Panc1 (cell line): ENCODE measurements at regions not wholly inside any gene's neighbourhood (a gene's known extent, or its start where the extent isn't known, plus 50 kb on each side); places are given as distances from the start of the nearest gene placed in this dataset.

Experiments
- ATAC-seq: fragments of 200-7000 bp; cut with Tn5 transposase; 2 replicates; pipeline ENCODE4 v1.9.1; 2020; ENCODE audit warnings: mild to moderate bottlenecking, moderate library complexity
- BruUV-seq: library from RNA; stranded (reverse); fragments of 400-500 nt; replicated peaks from 2 replicates; lab custom pipeline; 2021; lab: Mats Ljungman, UMichigan
- CTCF ChIA-PET: fragments of 300-600 bp; sonication (Branson Sonifier 250); formaldehyde crosslinking; loops from one replicate; lab custom pipeline; 2022; ENCODE audit warnings: antibody characterized with exemption; lab: Charles Lee
- POLR2A ChIA-PET: fragments of 300-600 bp; sonication (Branson Sonifier 250); formaldehyde crosslinking; loops from one replicate; lab custom pipeline; 2022; ENCODE audit warnings: antibody characterized with exemption; lab: Charles Lee
- DNase-seq: peaks from one replicate; pipeline ENCODE4 v3.0.0-alpha.2; 2010; ENCODE audit warnings: low read depth, low spot score
- H3K27ac ChIP-seq: 2 replicates; pipeline ENCODE4 v1.5.1; 2011; ENCODE audit warnings: mild to moderate bottlenecking, low read length, inconsistent platforms
- H3K27me3 ChIP-seq: fragments of 200-500 bp; sonication (Bioruptor generic); 2 replicates; pipeline ENCODE4 v1.6.0; 2014; ENCODE audit warnings: low read length, inconsistent platforms; ENCODE audit not compliant: control insufficient read depth, insufficient read depth
- H3K36me3 ChIP-seq: fragments of 200-500 bp; sonication (Bioruptor generic); 2 replicates; pipeline ENCODE4 v1.5.1; 2014; ENCODE audit warnings: inconsistent platforms, mild to moderate bottlenecking, low read length, moderate library complexity; ENCODE audit not compliant: control insufficient read depth, insufficient read depth
- H3K4me1 ChIP-seq: 2 replicates; pipeline ENCODE4 v1.5.1; 2011; ENCODE audit warnings: inconsistent platforms, mild to moderate bottlenecking, low read length, moderate library complexity; ENCODE audit not compliant: control insufficient read depth, insufficient read depth
- H3K4me3 ChIP-seq, 2 experiments: 2 replicates each; pipeline ENCODE4 v1.5.1; 2011 to 2012; ENCODE audit warnings: low read depth in 2 of 2, low read length in 2 of 2, mild to moderate bottlenecking in 2 of 2, inconsistent platforms in 1 of 2, moderate library complexity in 1 of 2
- H3K9me3 ChIP-seq: fragments of 200-500 bp; sonication (Bioruptor generic); 2 replicates; pipeline ENCODE4 v1.5.1; 2014; ENCODE audit warnings: low read depth, mild to moderate bottlenecking, inconsistent platforms, low read length, moderate library complexity; ENCODE audit not compliant: control insufficient read depth, insufficient read depth
- POLR2AphosphoS5 ChIP-seq: IDR thresholded peaks from 2 replicates; pipeline ENCODE4 v1.6.1; 2012; ENCODE audit warnings: mild to moderate bottlenecking, low read depth, low read length, moderate library complexity
- REST ChIP-seq, 2 experiments: IDR thresholded peaks; 2 replicates each; pipeline ENCODE4 v1.6.1; 2011 to 2012; ENCODE audit warnings: low read depth in 2 of 2, control low read depth in 1 of 2, low read length in 1 of 2, mild to moderate bottlenecking in 1 of 2, moderate library complexity in 1 of 2; ENCODE audit not compliant: insufficient read depth in 1 of 2
- SIN3A ChIP-seq: IDR thresholded peaks from 2 replicates; pipeline ENCODE4 v1.6.1; 2012; ENCODE audit warnings: low read depth, mild to moderate bottlenecking, low read length, moderate library complexity, borderline replicate concordance; ENCODE audit not compliant: insufficient read depth
- TCF7L2 ChIP-seq: IDR thresholded peaks from 2 replicates; pipeline ENCODE4 v1.6.1; 2011; ENCODE audit warnings: mild to moderate bottlenecking, low read depth, low read length, inconsistent platforms
- in situ Hi-C: cut with HindIII; loops from 2 replicates; pipeline ENCODE4 v1.10.0; 2016; ENCODE audit warnings: low sequenced_read_pairs, low pct_unique_long_range_greater_than_20kb
- intact Hi-C: fragments of 100-400 bp; cut with micrococcal nuclease; formaldehyde crosslinking; loops from one replicate; pipeline ENCODE4 v1.10.0; 2022; ENCODE audit not compliant: unreplicated experiment
- TF ChIP-seq, protein P1 (sequence below): fragments of 450-650 bp; IDR thresholded peaks from 2 replicates; pipeline ENCODE4 v1.5.1; 2017; ENCODE audit warnings: mild to moderate bottlenecking

GRCh38 chr6:148110925-148111324 lies 231.7 kb upstream of the SASH1 start:
- CTCF ChIA-PET = no interaction called here
- no peak overlapping the region for H3K27ac ChIP-seq
- in situ Hi-C loops = no loop called here
- intact Hi-C loops = no loop called here
- ATAC-seq = no peak
- no peak for DNase-seq
- H3K9me3 ChIP-seq = no peaks in the 10 kb centered on the region
- no TSS peak for BruUV-seq
- POLR2A ChIA-PET = no interaction called here
- TF ChIP-seq, protein P1, sequence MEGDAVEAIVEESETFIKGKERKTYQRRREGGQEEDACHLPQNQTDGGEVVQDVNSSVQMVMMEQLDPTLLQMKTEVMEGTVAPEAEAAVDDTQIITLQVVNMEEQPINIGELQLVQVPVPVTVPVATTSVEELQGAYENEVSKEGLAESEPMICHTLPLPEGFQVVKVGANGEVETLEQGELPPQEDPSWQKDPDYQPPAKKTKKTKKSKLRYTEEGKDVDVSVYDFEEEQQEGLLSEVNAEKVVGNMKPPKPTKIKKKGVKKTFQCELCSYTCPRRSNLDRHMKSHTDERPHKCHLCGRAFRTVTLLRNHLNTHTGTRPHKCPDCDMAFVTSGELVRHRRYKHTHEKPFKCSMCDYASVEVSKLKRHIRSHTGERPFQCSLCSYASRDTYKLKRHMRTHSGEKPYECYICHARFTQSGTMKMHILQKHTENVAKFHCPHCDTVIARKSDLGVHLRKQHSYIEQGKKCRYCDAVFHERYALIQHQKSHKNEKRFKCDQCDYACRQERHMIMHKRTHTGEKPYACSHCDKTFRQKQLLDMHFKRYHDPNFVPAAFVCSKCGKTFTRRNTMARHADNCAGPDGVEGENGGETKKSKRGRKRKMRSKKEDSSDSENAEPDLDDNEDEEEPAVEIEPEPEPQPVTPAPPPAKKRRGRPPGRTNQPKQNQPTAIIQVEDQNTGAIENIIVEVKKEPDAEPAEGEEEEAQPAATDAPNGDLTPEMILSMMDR = no peak
- TF ChIP-seq REST (IDR thresholded peaks at IDR 0.05; ENCODE audit: insufficient read depth in 1 of 2, low read depth in 2 of 2, low read length in 1 of 2) (no peak), TCF7L2 (no peak), POLR2AphosphoS5 (no peak), SIN3A (no peak)
- H3K4me1 ChIP-seq = no peaks in the 10 kb centered on the region
- H3K36me3 ChIP-seq = no peaks in the 10 kb centered on the region
- no peak overlapping the region for H3K4me3 ChIP-seq
- no peaks in the 10 kb centered on the region for H3K27me3 ChIP-seq

DNA sequence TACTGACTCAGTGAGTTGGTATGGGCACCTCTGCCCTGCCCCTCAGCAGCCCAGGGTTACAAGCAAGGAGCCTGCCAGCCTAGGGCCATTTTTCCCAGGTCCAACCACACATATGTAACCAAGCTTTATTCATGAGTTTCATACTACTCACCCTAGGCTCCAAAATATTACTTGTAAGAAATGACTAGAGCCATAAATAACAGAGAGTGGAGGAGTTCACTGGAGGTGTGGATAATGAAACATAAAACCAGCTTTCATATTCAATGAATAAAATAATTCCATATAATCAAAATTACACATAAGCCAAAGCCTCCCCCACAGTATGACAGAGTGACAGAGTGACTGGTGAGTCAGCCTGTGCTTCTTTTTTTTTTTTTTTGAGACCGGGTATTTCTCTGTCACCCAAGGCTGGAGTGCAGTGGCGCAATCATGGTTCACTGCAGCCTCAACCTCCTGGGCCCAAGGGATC lies 229.8 kb upstream of the SASH1 start:
- BruUV-seq = no TSS peak
- POLR2A ChIA-PET = no interaction called here
- ATAC-seq = no peak
- DNase-seq = no peak
- Histone ChIP-seq H3K27me3 (no peaks in the 10 kb centered on the region), H3K27ac (no peak overlapping the region), H3K9me3 (no peaks in the 10 kb centered on the region), H3K4me3 (no peak overlapping the region), H3K36me3 (no peaks in the 10 kb centered on the region), H3K4me1 (no peaks in the 10 kb centered on the region)
- intact Hi-C loops = no loop called here
- TF ChIP-seq, protein P1 = no peak
- TF ChIP-seq POLR2AphosphoS5 (no peak), TCF7L2 (no peak), REST (IDR thresholded peaks at IDR 0.05; ENCODE audit: insufficient read depth in 1 of 2, low read depth in 2 of 2, low read length in 1 of 2) (no peak)
- in situ Hi-C loops = no loop called here
- CTCF ChIA-PET = no interaction called here
